GM23338 (cell line): ENCODE measurements at regions not wholly inside any gene's neighbourhood (a gene's known extent, or its start where the extent isn't known, plus 50 kb on each side); places are given as distances from the start of the nearest gene placed in this dataset.

Experiments used
- NANOG ChIP-seq: IDR thresholded peaks from 2 replicates; pipeline ENCODE4 v1.6.1; 2016; ENCODE audit warnings: antibody characterized with exemption, borderline replicate concordance
- POLR2AphosphoS5 ChIP-seq: IDR thresholded peaks from 2 replicates; pipeline ENCODE4 v1.6.1; 2016; ENCODE audit warnings: antibody characterized with exemption, low read depth
- ZNF331 ChIP-seq: fragments of 250-450 bp; sonication (Bioruptor Pico); IDR thresholded peaks from 2 replicates; pipeline ENCODE4 v1.5.0; 2020; ENCODE audit warnings: low read depth, mild to moderate bottlenecking, moderate library complexity
- TF ChIP-seq, protein P1 (sequence below), 2 experiments: fragments of 200-600 bp in 1 of 2; sonication (generic) in 1 of 2; conservative IDR thresholded peaks; 2 replicates each; pipeline versions ENCODE4 v1.5.1 to v1.6.1; 2016 to 2017; ENCODE audit warnings: antibody characterized with exemption in 2 of 2, low read depth in 2 of 2, mild to moderate bottlenecking in 2 of 2, moderate library complexity in 1 of 2

DNA sequence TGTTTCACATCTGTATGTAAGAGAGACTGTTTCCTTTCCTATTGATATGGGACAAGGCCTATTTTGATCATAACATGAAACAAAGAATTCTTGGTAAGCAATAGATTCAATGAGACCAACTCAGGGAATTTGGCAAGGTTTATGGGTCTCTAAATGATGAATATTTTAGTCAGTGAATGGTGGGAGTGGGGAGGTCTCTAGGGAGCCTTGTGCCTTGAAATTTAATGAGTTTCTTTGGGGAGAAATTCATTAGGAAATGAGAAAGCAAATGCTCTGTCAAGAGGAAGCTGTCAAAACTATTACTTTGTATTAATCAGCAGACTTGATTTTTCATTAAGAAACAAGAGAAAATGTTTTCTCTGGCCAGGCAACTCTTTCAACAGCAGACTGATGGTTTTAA, 921.7 kb upstream of the API5 start:
- TF ChIP-seq NANOG = no peak
- no peak for TF ChIP-seq ZNF331 (CRISPR knock-in tag)
- TF ChIP-seq, protein P1, sequence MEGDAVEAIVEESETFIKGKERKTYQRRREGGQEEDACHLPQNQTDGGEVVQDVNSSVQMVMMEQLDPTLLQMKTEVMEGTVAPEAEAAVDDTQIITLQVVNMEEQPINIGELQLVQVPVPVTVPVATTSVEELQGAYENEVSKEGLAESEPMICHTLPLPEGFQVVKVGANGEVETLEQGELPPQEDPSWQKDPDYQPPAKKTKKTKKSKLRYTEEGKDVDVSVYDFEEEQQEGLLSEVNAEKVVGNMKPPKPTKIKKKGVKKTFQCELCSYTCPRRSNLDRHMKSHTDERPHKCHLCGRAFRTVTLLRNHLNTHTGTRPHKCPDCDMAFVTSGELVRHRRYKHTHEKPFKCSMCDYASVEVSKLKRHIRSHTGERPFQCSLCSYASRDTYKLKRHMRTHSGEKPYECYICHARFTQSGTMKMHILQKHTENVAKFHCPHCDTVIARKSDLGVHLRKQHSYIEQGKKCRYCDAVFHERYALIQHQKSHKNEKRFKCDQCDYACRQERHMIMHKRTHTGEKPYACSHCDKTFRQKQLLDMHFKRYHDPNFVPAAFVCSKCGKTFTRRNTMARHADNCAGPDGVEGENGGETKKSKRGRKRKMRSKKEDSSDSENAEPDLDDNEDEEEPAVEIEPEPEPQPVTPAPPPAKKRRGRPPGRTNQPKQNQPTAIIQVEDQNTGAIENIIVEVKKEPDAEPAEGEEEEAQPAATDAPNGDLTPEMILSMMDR (conservative IDR thresholded peaks at IDR 0.05; ENCODE audit: low read depth in 2 of 2) = no peak
- no peak for TF ChIP-seq POLR2AphosphoS5
